ENCODE measurements at regions not wholly inside any gene's neighbourhood (a gene's known extent, or its start where the extent isn't known, plus 50 kb on each side); places are given as distances from the start of the nearest gene placed in this dataset.
"Not testable (repeated sequence)": the region's sequence is repeated elsewhere in the genome, so short reads cannot be mapped to it uniquely, and the experiment has no call there.

DNA sequence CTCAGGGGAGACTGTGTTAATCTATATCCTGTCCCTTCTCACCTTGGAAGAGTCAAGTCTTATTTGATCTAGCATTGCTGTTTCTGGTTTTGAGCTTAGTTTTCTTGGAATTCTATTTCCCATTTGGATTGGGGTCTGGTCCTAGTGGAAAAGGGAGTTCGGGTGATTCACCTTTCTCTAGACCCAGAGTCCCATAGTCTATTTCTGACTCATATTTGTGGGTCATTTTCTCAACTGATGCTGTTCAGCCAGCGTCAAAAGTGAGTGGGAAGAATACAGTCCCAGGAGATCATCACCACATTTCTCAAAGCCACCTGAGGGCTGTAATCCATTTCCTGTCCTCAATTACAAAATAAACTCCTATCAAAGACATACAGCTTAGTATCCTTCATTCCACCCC, 190.6 kb downstream of the LIPI start:
- H3K4me1 ChIP-seq (ENCODE audit: control insufficient read depth, insufficient read depth, low read length); H3K9me3 ChIP-seq (ENCODE audit: control insufficient read depth, insufficient read depth, low read depth, low read length); H3K9ac ChIP-seq (ENCODE audit: low read length); H3K4me3 ChIP-seq (ENCODE audit: low read depth, low read length); H3K36me3 ChIP-seq (ENCODE audit: control insufficient read depth, insufficient read depth, low read length); H3K27ac ChIP-seq (ENCODE audit: low read depth, low read length); H3K27me3 ChIP-seq (ENCODE audit: control insufficient read depth, insufficient read depth, low read length): not testable (repeated sequence)

DNA sequence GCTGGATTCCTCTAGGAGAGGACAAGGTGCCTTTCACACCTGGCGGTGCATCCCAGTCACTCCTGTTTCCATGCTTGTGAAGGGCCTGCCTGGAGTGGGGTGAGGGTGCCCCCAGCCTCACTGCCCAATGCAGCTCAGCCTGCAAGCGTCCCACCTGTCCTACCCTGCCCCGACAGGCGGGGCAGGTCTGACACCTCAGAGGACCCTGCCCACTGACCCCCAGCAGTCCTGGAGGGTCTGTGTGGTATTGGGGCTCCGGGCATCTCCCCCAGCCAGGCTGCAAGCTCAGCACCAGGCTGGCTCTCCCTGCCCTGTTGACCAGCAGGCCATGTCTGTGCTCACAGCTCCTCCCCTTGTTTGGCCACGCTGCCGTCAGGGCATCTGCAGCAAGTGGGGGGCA, 194.9 kb downstream of the LIPI start:
- H3K9me3 ChIP-seq (ENCODE audit: control insufficient read depth, insufficient read depth, low read depth, low read length), result peaks cover 21% of the 10 kb centered on the region; the same call in 1 of the 2 replicates
- not testable (repeated sequence) for H3K27me3 ChIP-seq (ENCODE audit: control insufficient read depth, insufficient read depth, low read length); H3K36me3 ChIP-seq (ENCODE audit: control insufficient read depth, insufficient read depth, low read length); H3K9ac ChIP-seq (ENCODE audit: low read length); H3K27ac ChIP-seq (ENCODE audit: low read depth, low read length); H3K4me1 ChIP-seq (ENCODE audit: control insufficient read depth, insufficient read depth, low read length); H3K4me3 ChIP-seq (ENCODE audit: low read depth, low read length)

DNA sequence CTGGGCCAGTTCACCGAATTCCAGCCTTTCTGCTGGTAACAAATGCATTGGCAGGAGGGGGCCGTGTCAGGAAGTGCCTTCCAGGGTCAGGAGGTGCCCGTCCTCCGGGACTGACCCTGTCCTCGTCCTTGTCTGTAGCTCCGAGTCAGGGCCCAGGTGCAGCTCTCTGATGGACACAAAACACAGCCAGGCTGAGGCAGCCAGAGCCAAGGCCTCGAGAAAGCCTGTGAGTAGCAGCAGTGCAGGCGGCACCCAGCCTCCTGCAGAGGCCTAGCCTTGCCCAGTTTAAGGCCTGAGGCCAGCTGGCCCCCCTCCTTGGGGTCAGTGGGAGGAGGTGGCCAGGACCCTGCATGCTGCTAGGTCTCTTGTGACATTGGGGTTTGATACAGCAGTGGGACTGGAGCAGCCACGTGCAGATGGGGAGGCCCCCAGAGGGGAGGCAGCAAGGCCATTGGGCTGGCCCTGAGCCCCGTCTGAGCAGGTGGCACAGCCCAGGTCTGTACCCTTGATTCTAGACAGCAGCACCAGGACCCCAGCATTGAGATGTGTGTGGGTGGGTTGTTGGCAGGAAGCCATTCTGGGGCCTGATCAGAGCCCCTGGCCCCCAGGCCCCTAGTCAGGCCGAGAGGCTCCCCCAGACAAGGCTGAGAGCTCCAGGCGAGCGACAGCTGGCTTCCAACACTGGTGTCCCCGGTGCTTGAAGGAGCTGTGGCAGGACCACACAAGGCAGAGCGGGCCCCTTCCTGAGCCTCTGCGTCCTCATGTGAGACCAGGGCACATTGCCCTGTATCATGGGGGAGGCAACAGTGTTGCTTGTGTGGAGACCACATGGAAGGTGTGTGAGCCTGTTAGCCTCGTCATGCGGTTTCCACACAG, 196.9 kb downstream of the LIPI start:
- H3K36me3 ChIP-seq (ENCODE audit: control insufficient read depth, insufficient read depth, low read length); H3K9ac ChIP-seq (ENCODE audit: low read length); H3K4me3 ChIP-seq (ENCODE audit: low read depth, low read length); H3K27ac ChIP-seq (ENCODE audit: low read depth, low read length); H3K27me3 ChIP-seq (ENCODE audit: control insufficient read depth, insufficient read depth, low read length); H3K4me1 ChIP-seq (ENCODE audit: control insufficient read depth, insufficient read depth, low read length): not testable (repeated sequence)
- H3K9me3 ChIP-seq (ENCODE audit: control insufficient read depth, insufficient read depth, low read depth, low read length), result peaks cover 33% of the 10 kb centered on the region; the same call in 1 of the 2 replicates

DNA sequence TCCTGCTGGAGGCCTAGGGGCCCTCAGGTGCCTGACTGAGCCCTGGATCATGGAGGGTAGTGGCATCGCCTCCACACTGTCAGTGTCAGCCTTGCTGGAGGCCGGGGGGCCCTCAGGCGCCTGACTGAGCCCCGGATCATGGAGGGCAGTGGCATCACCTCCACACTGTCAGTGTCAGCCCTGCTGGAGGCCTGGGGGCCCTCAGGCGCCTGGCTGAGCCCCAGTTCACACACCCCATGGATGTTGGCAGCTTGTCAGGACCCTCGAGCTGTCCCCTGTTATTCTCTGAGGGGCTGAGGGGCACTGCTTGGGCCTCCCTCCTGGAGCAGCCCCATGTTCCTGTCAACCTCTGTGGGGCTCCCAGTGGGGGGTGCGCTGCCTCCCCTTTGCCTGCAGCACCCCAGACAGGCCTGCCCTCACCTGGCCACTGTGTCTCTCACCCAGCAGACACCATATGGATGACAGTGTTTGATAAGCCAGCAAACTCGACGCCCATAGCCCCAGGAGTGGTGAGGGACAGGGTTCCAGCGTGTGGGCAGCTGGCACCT, 197.6 kb downstream of the LIPI start:
- no peak overlapping the region for H3K27ac ChIP-seq (ENCODE audit: low read depth, low read length)
- no peaks in the 10 kb centered on the region for H3K27me3 ChIP-seq (ENCODE audit: control insufficient read depth, insufficient read depth, low read length)
- H3K4me1 ChIP-seq (ENCODE audit: control insufficient read depth, insufficient read depth, low read length), result no peaks in the 10 kb centered on the region
- no peak overlapping the region for H3K9ac ChIP-seq (ENCODE audit: low read length)
- peaks cover 36% of the 10 kb centered on the region; the same call in 1 of the 2 replicates for H3K9me3 ChIP-seq (ENCODE audit: control insufficient read depth, insufficient read depth, low read depth, low read length)
- no peak overlapping the region for H3K4me3 ChIP-seq (ENCODE audit: low read depth, low read length)
- no peaks in the 10 kb centered on the region for H3K36me3 ChIP-seq (ENCODE audit: control insufficient read depth, insufficient read depth, low read length)

DNA sequence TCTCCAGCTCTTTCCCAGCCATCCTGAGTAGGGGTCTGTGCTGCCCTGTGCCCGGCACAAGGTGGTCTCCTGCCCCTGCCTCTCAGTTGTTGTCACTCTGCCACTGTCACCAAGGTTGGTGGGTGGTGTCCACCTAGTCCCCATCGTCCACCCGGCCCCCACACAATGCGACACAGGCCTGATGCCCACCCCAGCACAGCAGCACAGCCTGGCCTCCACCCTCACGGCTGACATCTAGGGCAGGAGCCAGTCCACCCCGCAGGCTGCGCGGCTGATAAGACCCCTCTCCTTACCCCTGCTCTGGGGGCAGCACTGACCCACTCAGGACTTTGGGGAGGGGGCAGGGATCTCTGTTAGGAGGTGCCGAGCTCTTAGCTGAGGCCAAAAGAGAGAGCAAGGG, 198.3 kb downstream of the LIPI start:
- H3K27me3 ChIP-seq (ENCODE audit: control insufficient read depth, insufficient read depth, low read length), result no peaks in the 10 kb centered on the region
- no peak overlapping the region for H3K4me3 ChIP-seq (ENCODE audit: low read depth, low read length)
- no peaks in the 10 kb centered on the region for H3K4me1 ChIP-seq (ENCODE audit: control insufficient read depth, insufficient read depth, low read length)
- H3K36me3 ChIP-seq (ENCODE audit: control insufficient read depth, insufficient read depth, low read length), result no peaks in the 10 kb centered on the region
- H3K9me3 ChIP-seq (ENCODE audit: control insufficient read depth, insufficient read depth, low read depth, low read length), result peaks cover 40% of the 10 kb centered on the region; the same call in 1 of the 2 replicates
- no peak overlapping the region for H3K27ac ChIP-seq (ENCODE audit: low read depth, low read length)
- H3K9ac ChIP-seq (ENCODE audit: low read length), result no peak overlapping the region

DNA sequence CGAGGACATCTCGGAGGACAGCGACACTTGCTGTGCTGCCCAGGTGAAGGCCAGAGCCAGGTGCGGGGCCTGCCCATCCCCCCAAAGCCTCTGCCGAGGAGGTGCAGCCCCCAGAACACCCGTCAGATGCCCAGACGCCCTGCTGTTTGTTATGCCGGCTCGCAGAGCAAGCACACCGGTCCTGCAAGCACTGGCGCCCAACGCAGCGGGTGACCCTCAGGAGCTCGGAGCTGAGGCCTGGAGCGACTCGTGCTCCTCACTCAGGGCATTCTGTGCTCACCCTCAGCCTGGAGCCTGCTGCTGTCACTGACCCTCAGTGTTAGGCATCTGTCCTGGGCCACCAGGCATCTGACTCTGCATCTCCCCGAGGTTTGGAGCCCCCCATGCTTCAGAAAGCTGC, 199.0 kb downstream of the LIPI start:
- H3K27ac ChIP-seq (ENCODE audit: low read depth, low read length); H3K27me3 ChIP-seq (ENCODE audit: control insufficient read depth, insufficient read depth, low read length); H3K4me1 ChIP-seq (ENCODE audit: control insufficient read depth, insufficient read depth, low read length); H3K4me3 ChIP-seq (ENCODE audit: low read depth, low read length); H3K36me3 ChIP-seq (ENCODE audit: control insufficient read depth, insufficient read depth, low read length); H3K9ac ChIP-seq (ENCODE audit: low read length): not testable (repeated sequence)
- H3K9me3 ChIP-seq (ENCODE audit: control insufficient read depth, insufficient read depth, low read depth, low read length), result peaks cover 40% of the 10 kb centered on the region; the same call in 1 of the 2 replicates

DNA sequence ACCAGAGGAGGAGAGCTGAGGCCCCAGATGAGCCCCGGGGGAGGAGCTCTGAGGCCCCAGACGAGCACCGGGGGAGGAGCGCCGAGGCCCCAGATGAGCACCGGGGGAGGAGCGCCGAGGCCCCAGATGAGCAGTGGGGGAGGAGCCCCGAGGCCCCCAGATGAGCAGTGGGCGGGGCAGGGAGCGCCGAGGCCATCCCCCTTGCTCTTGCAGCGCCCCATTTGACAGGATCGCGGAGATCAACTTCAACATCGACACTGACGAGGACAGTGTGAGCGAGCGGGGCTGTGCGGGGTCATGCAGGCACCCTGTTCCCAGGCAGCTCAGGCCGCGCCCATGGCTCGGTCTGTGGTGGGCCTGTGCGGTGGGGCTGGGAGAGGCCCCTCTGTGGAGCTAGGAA, 199.6 kb downstream of the LIPI start:
- H3K27me3 ChIP-seq (ENCODE audit: control insufficient read depth, insufficient read depth, low read length); H3K9ac ChIP-seq (ENCODE audit: low read length); H3K36me3 ChIP-seq (ENCODE audit: control insufficient read depth, insufficient read depth, low read length); H3K4me1 ChIP-seq (ENCODE audit: control insufficient read depth, insufficient read depth, low read length); H3K27ac ChIP-seq (ENCODE audit: low read depth, low read length); H3K4me3 ChIP-seq (ENCODE audit: low read depth, low read length): not testable (repeated sequence)
- peaks cover 40% of the 10 kb centered on the region; the same call in 1 of the 2 replicates for H3K9me3 ChIP-seq (ENCODE audit: control insufficient read depth, insufficient read depth, low read depth, low read length)

DNA sequence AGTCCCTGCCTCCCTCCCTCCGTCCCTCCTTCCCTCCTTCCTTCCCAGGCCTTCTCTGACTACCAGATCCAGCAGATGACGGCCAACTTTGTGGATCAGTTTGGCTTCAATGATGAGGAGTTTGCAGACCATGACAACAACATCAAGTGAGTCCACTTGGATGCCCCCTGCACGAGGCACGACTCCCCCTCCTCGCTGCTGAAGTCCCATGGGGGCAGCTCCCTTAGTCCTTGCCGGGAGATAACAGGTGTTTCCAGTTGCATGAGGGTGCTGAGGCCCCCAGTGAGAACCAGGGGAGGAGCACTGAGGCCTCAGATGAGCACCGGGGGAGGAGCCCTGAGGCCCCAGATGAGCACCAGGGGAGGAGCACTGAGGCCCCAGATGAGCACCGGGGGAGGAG, 200.0 kb downstream of the LIPI start:
- H3K36me3 ChIP-seq (ENCODE audit: control insufficient read depth, insufficient read depth, low read length), result no peaks in the 10 kb centered on the region
- H3K9ac ChIP-seq (ENCODE audit: low read length), result no peak overlapping the region
- H3K27ac ChIP-seq (ENCODE audit: low read depth, low read length), result no peak overlapping the region
- no peaks in the 10 kb centered on the region for H3K27me3 ChIP-seq (ENCODE audit: control insufficient read depth, insufficient read depth, low read length)
- no peaks in the 10 kb centered on the region for H3K4me1 ChIP-seq (ENCODE audit: control insufficient read depth, insufficient read depth, low read length)
- H3K4me3 ChIP-seq (ENCODE audit: low read depth, low read length), result no peak overlapping the region
- H3K9me3 ChIP-seq (ENCODE audit: control insufficient read depth, insufficient read depth, low read depth, low read length), result peaks cover 40% of the 10 kb centered on the region; the same call in 1 of the 2 replicates

DNA sequence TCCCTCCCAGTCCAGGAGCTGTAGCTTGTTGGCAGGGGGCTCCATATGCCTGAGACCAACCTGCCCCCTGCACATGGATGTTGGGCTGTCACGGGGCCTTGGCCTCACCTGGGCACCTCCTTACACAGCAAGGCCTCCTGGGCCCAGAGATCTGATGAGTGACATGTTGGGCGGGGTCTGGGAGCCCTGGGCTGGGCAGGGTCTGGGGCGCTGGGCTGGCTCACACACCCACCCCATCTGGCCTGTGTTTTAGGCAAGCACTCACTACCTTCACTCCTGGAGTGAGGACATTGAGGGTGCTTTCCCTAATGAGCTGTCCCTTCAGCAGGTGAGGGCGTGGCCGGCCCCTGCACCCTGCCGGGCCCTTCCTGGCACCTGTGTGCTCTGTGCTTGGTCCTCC, 200.8 kb downstream of the LIPI start:
- H3K9me3 ChIP-seq (ENCODE audit: control insufficient read depth, insufficient read depth, low read depth, low read length), result peaks cover 40% of the 10 kb centered on the region; the same call in 1 of the 2 replicates
- not testable (repeated sequence) for H3K9ac ChIP-seq (ENCODE audit: low read length); H3K4me1 ChIP-seq (ENCODE audit: control insufficient read depth, insufficient read depth, low read length); H3K27me3 ChIP-seq (ENCODE audit: control insufficient read depth, insufficient read depth, low read length); H3K4me3 ChIP-seq (ENCODE audit: low read depth, low read length); H3K27ac ChIP-seq (ENCODE audit: low read depth, low read length); H3K36me3 ChIP-seq (ENCODE audit: control insufficient read depth, insufficient read depth, low read length)

DNA sequence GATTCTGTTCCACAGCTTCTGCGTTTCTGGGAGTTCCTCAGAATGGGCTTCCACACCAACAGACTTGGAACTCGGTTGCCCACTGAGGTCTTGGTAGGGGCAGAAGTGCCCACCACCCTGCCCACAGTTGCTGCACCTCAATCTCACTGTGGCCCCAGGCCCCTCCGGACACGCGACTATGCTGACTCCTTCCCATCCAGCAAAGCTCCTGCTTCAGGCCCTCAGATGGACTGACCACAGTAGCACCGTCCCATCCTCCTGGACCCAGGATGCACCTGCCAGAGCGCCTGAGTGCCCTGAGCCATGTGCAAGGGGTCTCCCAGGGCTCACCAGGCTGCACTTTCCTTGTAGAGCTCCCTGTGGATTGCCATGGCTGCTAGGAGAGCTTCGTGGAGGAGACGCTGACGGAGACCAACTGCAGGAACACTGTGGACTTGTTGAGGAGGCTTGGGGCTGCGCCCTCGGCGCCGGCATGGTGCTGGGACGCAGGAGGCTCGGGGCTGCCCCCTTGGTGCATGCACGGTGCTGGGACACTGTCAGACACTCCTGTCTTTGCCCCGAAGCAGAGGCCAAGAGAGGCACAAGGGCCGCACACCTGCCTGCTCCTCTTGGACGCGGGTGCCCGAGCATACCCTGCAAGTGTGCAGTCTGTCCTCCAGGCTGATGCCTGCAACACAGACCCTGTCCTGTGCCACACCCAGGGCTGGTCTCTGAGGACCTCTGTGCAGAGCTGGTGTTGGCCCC, 201.3 kb downstream of the LIPI start:
- peaks cover 40% of the 10 kb centered on the region; the same call in 1 of the 2 replicates for H3K9me3 ChIP-seq (ENCODE audit: control insufficient read depth, insufficient read depth, low read depth, low read length)

DNA sequence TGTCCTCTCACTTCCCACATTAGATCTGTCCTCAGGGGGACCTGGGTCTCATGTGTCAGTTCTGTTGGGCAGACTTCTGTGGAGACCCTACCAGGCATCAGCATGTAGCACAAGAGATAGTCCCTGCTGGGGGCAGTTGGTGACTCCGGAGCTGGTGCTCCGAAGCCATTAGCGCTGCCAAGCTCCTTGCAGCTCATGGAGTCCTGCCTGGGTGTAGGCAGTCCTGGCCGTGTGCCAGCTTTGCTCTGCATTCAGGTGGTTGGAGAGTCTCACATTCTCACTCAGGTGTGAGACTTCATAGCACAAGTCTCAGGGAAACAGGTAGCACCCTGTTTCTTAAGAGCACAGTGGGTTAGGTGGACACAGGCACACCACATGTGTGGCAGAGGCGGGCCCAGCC, 202.3 kb downstream of the LIPI start:
- H3K27ac ChIP-seq (ENCODE audit: low read depth, low read length); H3K36me3 ChIP-seq (ENCODE audit: control insufficient read depth, insufficient read depth, low read length); H3K9ac ChIP-seq (ENCODE audit: low read length); H3K4me1 ChIP-seq (ENCODE audit: control insufficient read depth, insufficient read depth, low read length); H3K27me3 ChIP-seq (ENCODE audit: control insufficient read depth, insufficient read depth, low read length); H3K4me3 ChIP-seq (ENCODE audit: low read depth, low read length): not testable (repeated sequence)
- peaks cover 36% of the 10 kb centered on the region; the same call in 1 of the 2 replicates for H3K9me3 ChIP-seq (ENCODE audit: control insufficient read depth, insufficient read depth, low read depth, low read length)

More for the DNA sequence above, 201.3 kb downstream of the LIPI start:
- H3K27ac ChIP-seq (ENCODE audit: low read depth, low read length); H3K4me3 ChIP-seq (ENCODE audit: low read depth, low read length); H3K36me3 ChIP-seq (ENCODE audit: control insufficient read depth, insufficient read depth, low read length); H3K27me3 ChIP-seq (ENCODE audit: control insufficient read depth, insufficient read depth, low read length); H3K4me1 ChIP-seq (ENCODE audit: control insufficient read depth, insufficient read depth, low read length); H3K9ac ChIP-seq (ENCODE audit: low read length): not testable (repeated sequence)
